HG03521 (cell line): ENCODE measurements at regions not wholly inside any gene's neighbourhood (a gene's known extent, or its start where the extent isn't known, plus 50 kb on each side); places are given as distances from the start of the nearest gene placed in this dataset.

Source experiments
- ATAC-seq: cut with Tn5 transposase; IDR thresholded peaks from one replicate; pipeline ENCODE4 v1.9.1; 2021; ENCODE audit warnings: mild to moderate bottlenecking, moderate library complexity; ENCODE audit not compliant: unreplicated experiment

- ATAC-seq = no peak
Observed at GRCh38 chr13:22047082-22047784, 376.4 kb downstream of the FGF9 start.

- ATAC-seq = no peak
Observed at GRCh38 chr13:22047785-22048104, 376.9 kb downstream of the FGF9 start.

DNA sequence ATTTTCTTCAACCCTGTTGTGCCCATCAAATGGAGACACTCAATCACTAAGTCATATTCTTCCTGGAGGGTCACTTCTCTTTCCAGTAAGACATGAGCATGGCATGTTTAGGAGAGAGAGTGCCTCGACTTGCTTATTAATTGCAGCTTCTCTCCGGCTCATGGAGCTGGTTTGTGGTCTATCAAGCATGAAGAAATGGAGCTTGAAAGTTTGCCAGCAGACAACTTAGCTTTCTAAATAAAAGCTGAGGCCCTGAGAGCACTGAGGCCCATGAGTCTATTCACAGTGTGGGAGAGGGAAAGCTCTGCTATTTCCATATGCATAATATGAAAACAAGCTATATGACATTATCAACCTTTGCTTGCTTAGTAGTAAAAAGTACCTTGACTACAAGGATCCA lies 378.5 kb downstream of the FGF9 start:
- no peak for ATAC-seq

GRCh38 chr13:22050951-22051563 lies 380.2 kb downstream of the FGF9 start:
- no peak for ATAC-seq

DNA sequence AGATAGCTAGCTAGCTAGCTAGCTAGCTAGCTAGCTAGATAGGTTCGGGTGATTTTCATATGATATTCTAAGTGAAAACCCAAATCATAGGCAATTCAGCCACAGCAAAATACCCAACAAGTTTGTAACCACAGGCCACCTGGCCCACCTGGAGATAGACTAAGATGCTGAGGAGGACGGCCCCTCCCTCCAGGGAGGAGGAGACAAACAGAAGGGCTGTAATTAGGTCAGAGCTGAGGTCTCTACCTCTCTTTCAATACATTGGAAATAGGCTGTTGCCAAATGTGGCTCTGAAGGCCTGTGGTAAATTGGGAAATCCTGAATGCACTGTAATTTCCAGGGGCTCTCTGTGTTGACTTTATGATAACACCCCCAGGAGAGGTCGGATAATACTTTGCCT lies 382.2 kb downstream of the FGF9 start:
- no peak for ATAC-seq

- ATAC-seq = no peak
Observed at GRCh38 chr13:22055259-22055658, 384.4 kb downstream of the FGF9 start.

- ATAC-seq = no peak
Observed at GRCh38 chr13:22060187-22060586, 389.3 kb downstream of the FGF9 start.

DNA sequence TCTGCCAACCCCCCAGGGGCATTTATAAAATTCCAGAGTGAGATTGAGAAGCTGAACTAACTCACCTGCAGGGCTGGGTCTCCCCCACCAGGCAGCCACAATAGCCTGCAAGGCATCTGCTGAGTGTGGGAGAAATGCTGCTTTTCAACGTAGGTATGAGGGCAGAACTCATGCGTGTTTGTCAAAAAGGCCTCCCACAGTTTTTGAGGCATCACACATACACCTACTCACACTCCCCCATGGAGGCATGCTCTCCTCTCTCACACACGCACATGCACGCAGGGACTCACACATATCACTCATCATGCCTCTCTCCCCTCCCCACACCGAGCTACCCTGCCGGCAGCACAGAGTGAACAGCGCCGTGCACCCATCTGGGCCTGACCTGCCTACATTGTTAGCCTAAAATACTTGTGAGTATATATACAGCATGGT lies 390.5 kb downstream of the FGF9 start:
- ATAC-seq = peak; percentile 71

DNA sequence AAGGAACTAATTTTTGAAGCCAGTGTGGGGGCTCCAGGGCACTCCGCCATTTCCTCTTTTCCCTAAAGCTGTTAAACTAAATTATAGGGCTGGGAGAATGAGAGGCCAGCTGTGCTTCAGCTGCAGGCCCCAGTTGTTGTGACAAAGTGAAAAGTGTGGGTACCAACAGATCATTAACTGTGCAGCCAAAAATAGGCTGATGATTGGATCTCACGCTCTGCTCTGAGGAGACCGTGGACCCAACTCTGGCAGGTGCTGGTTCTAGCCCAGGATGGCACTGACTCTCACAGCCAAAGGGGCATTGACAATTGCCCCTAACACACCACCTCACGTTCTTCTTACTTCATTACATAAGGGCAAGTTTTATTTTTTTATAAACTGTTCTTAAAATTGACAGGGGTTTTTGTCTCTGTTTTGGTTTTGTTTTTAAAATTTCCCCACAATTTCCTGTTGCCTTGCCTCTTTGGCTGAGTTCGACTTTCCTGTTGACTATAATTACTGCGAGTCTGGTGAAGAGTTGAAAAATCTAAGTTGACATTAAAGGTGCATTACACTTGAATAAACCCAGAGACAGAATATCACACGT lies 391.0 kb downstream of the FGF9 start:
- ATAC-seq = peak; percentile 67

DNA sequence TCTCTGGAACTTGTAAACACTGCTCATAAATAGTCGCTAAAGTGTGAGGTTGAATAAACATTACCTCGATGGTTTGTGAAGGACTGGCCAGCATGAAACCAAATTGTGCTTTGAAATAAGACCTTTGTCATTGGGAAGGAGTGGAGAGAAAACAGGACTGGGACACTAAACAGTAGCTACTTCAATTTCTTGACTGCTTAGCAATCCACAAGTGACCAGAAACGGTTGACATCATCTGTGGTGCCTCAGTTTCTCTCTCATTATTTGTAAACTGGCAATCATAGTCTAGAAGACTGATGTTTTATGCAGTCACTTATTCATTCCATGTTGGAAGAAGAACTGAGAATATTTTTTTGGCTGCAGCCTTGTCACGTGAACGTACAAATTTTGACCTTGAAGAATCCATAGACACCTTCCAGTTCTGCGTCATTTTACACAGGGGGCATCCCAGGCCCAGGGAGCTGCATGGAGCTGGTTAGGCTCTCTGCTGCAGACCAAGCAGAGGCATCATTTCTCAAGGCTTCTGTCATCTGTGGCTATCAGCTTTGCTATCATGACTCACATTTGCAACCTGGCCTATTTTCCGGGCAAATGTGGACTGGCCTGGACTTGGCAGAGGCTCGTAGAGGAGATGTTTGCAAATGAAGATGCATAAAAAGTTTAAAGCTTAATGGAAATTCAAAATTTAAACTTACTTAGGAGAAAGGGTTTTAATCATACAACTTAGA lies 391.8 kb downstream of the FGF9 start:
- ATAC-seq = no peak

DNA sequence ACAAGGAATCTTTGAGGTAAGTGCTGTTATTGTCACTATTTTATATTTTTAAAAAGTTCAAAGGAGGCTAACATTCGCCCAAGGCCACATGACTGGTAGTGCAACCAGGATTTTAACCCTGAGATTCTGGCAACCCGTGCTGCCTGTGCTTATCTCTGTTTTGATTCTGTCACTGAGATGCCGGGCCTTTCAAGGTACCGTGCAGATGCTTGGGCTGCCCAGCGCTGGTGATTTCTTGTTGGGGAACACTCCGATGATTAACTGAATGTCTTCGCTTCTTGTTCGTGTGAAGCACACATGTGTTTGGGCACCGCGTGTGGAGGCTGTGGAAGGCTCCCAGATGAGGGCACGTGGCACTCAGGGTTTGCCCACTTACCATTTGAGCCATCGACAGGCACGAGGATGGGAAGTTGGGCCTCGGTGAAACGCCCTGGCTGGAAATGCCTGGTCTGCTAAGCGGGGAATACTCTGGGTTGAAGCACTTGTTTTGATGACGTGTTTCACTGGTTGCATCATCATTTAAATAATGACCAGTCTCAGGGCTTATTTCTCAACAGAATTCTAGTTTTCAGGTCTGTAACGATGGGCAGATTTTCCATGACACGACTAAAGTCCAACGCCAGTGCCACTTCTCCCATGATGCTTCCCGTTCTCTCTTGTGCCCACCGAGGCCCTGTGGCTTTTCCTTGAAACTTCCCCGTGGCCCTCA lies 392.7 kb downstream of the FGF9 start:
- no peak for ATAC-seq

GRCh38 chr13:22064854-22065620 lies 394.2 kb downstream of the FGF9 start:
- ATAC-seq = no peak

DNA sequence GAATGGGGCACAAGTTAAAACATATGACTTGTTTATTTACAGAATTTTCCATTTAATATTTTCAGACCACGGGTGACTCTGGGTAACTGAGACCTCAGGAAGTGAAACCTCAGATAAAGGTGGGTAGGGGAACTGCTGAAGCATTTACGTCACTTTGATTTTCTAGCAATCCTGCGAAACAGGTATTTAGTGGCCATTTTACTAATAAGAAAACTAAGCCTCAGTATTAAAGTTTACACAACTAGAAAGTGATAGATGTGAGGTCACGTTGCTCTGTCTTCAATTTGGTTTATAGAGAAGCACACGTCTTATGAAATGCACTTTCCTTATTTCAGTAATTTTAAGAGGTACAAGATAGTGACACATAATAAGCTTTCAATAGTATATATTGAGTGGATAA lies 402.8 kb downstream of the FGF9 start:
- ATAC-seq = peak; percentile 52

GRCh38 chr13:22074403-22074802 lies 403.5 kb downstream of the FGF9 start:
- no peak for ATAC-seq

DNA sequence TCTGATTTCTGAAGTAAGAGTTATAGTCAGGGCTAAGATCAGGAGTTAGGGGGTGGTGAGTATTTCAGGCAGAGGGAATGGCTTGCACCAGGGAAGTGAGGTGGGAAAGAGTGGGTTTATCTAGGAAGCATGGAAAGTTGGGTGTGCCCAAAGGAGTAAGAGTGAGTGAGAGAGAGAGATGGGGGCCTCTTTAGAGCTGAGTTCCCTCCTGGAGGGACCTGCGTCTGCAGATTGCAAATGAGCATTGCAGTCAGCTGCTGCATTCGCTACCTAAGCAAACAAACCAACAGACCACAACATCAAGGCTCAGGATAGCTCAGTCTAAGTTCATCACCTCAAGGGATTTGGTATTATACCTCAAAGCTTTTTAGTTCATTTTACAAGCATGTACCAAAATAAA lies 405.8 kb downstream of the FGF9 start:
- no peak for ATAC-seq

- no peak for ATAC-seq
Observed at GRCh38 chr13:22077205-22077683, 406.4 kb downstream of the FGF9 start.

- no peak for ATAC-seq
Observed at GRCh38 chr13:22077764-22078163, 406.9 kb downstream of the FGF9 start.

- no peak for ATAC-seq
Observed at GRCh38 chr13:22079961-22080360, 409.1 kb downstream of the FGF9 start.

GRCh38 chr13:22080832-22081231 lies 410.0 kb downstream of the FGF9 start:
- no peak for ATAC-seq

DNA sequence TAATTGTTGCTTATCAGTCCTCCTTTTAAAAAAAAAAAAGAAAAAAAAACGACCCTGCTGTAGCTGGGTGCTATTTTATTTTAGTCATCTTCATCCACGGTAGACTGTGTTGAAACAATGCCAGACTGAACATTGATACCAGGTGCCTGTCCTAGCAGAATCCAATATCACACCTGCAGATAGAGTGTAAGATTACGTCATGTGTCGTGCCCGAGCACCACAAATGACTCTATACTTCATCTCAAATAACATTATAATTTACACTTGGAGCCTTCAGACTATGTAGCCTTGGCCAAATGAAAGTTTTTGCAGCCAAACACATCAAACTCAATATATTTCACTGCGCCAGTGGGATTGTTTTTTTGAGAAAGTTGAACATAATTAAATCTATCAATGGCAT lies 410.6 kb downstream of the FGF9 start:
- ATAC-seq = no peak
